Activated CD4-positive, alpha-beta T cell treated with anti-CD3 and anti-CD28 coated beads for 36 hours (primary cell): ENCODE measurements at regions not wholly inside any gene's neighbourhood (a gene's known extent, or its start where the extent isn't known, plus 50 kb on each side); places are given as distances from the start of the nearest gene placed in this dataset.

ENCODE experiments used
- ATAC-seq: fragments of 200-7000 bp; cut with Tn5 transposase; one replicate; pipeline ENCODE4 v1.10.0; 2021; ENCODE audit warnings: mild to moderate bottlenecking, moderate library complexity
- CTCF ChIA-PET: fragments of 350-600 bp; sonication (Branson Sonifier 250); formaldehyde crosslinking; loops from one replicate; lab custom pipeline; 2021; ENCODE audit warnings: antibody characterized with exemption; lab: Charles Lee
- POLR2A ChIA-PET: fragments of 350-600 bp; sonication (Branson Sonifier 250); formaldehyde crosslinking; loops from one replicate; lab custom pipeline; 2021; ENCODE audit warnings: antibody characterized with exemption, inconsistent platforms; lab: Charles Lee
- DNase-seq: peaks from one replicate; pipeline ENCODE4 v3.0.0-alpha.2; 2020
- H3K27ac Mint-ChIP-seq: one replicate; pipeline ENCODE4 v1.8.0; 2021; ENCODE audit warnings: mixed read lengths
- H3K27me3 Mint-ChIP-seq: one replicate; pipeline ENCODE4 v1.8.0; 2021; ENCODE audit warnings: mixed read lengths
- H3K36me3 Mint-ChIP-seq: one replicate; pipeline ENCODE4 v1.8.0; 2021; ENCODE audit warnings: low read depth, mixed read lengths
- H3K4me1 Mint-ChIP-seq: one replicate; pipeline ENCODE4 v1.8.0; 2021; ENCODE audit warnings: mixed read lengths
- H3K4me3 Mint-ChIP-seq: one replicate; pipeline ENCODE4 v1.8.0; 2021; ENCODE audit warnings: mild to moderate bottlenecking, moderate library complexity, mixed read lengths
- H3K9me3 Mint-ChIP-seq: one replicate; pipeline ENCODE4 v1.8.0; 2021; ENCODE audit warnings: low read depth, mixed read lengths
- intact Hi-C, 2 experiments: fragments of 100-400 bp; cut with DNase I in 1 of 2; cut with micrococcal nuclease in 1 of 2; formaldehyde crosslinking; loops; one replicate each; pipeline versions ENCODE4 v1.14.2 to v1.15.1; 2022 to 2024; cut with DNase I, micrococcal nuclease

- H3K36me3 Mint-ChIP-seq = no peaks in the 10 kb centered on the region
- DNase-seq (no peak), ATAC-seq (no peak)
- no peaks in the 10 kb centered on the region for H3K9me3 Mint-ChIP-seq
- no peaks in the 10 kb centered on the region for H3K27me3 Mint-ChIP-seq
- no peak overlapping the region for H3K27ac Mint-ChIP-seq
- H3K4me3 Mint-ChIP-seq = no peak overlapping the region
- no peaks in the 10 kb centered on the region for H3K4me1 Mint-ChIP-seq
- intact Hi-C loops = no loop called here
- CTCF ChIA-PET = interaction anchor here (0.5 kb wide), 1 partner anchor 73 kb away, joined by 3 read pairs; no protein-coding TSS in a partner anchor
- POLR2A ChIA-PET = interaction anchor here (0.6 kb wide), 1 partner anchor 10 kb away, joined by 3 read pairs; no protein-coding TSS in a partner anchor
Observed at GRCh38 chr6:43874814-43875590, 105.0 kb downstream of the VEGFA start.

GRCh38 chr6:43873806-43874714 lies 104.0 kb downstream of the VEGFA start:
- Mint-ChIP-seq H3K4me1 (no peaks in the 10 kb centered on the region), H3K36me3 (no peaks in the 10 kb centered on the region), H3K4me3 (no peak overlapping the region), H3K27ac (no peak overlapping the region), H3K9me3 (no peaks in the 10 kb centered on the region), H3K27me3 (no peaks in the 10 kb centered on the region)
- intact Hi-C loops = no loop called here
- ChIA-PET POLR2A (no interaction called here), CTCF (interaction anchor here (0.6 kb wide), 1 partner anchor 8 kb away, joined by 3 read pairs; no protein-coding TSS in a partner anchor)
- DNase-seq (no peak), ATAC-seq (no peak)

- ChIA-PET POLR2A (no interaction called here), CTCF (no interaction called here)
- intact Hi-C loops = no loop called here
- ATAC-seq = no peak
- H3K36me3 Mint-ChIP-seq = no peaks in the 10 kb centered on the region
- H3K27ac Mint-ChIP-seq = no peak overlapping the region
- H3K27me3 Mint-ChIP-seq = no peaks in the 10 kb centered on the region
- H3K4me1 Mint-ChIP-seq = no peaks in the 10 kb centered on the region
- no peak overlapping the region for H3K4me3 Mint-ChIP-seq
- no peak for DNase-seq
- no peaks in the 10 kb centered on the region for H3K9me3 Mint-ChIP-seq
Observed at GRCh38 chr6:43871933-43872332, 101.9 kb downstream of the VEGFA start.

GRCh38 chr6:43871284-43871683 lies 101.3 kb downstream of the VEGFA start:
- H3K27ac Mint-ChIP-seq = no peak overlapping the region
- ChIA-PET CTCF (no interaction called here), POLR2A (no interaction called here)
- no peak overlapping the region for H3K4me3 Mint-ChIP-seq
- ATAC-seq = no peak
- intact Hi-C loops = no loop called here
- H3K36me3 Mint-ChIP-seq = no peaks in the 10 kb centered on the region
- H3K4me1 Mint-ChIP-seq = no peaks in the 10 kb centered on the region
- H3K9me3 Mint-ChIP-seq = no peaks in the 10 kb centered on the region
- DNase-seq = no peak
- no peaks in the 10 kb centered on the region for H3K27me3 Mint-ChIP-seq

- H3K27ac Mint-ChIP-seq = no peak overlapping the region
- H3K9me3 Mint-ChIP-seq = no peaks in the 10 kb centered on the region
- ATAC-seq (no peak), DNase-seq (no peak)
- POLR2A ChIA-PET = no interaction called here
- no peaks in the 10 kb centered on the region for H3K27me3 Mint-ChIP-seq
- CTCF ChIA-PET = no interaction called here
- intact Hi-C loops = no loop called here
- H3K4me3 Mint-ChIP-seq = no peak overlapping the region
- no peaks in the 10 kb centered on the region for H3K4me1 Mint-ChIP-seq
- H3K36me3 Mint-ChIP-seq = no peaks in the 10 kb centered on the region
Observed at GRCh38 chr6:43870660-43871061, 100.7 kb downstream of the VEGFA start.

GRCh38 chr6:43869792-43870659 lies 100.0 kb downstream of the VEGFA start:
- Mint-ChIP-seq H3K4me3 (no peak overlapping the region), H3K4me1 (no peaks in the 10 kb centered on the region), H3K27me3 (no peaks in the 10 kb centered on the region), H3K9me3 (no peaks in the 10 kb centered on the region), H3K27ac (no peak overlapping the region), H3K36me3 (no peaks in the 10 kb centered on the region)
- intact Hi-C loops = no loop called here
- ATAC-seq = no peak
- POLR2A ChIA-PET = no interaction called here
- DNase-seq = no peak
- CTCF ChIA-PET = interaction anchor here (0.7 to 1.0 kb wide), 3 partner anchors 14 to 288 kb away, joined by 3 read pairs; no protein-coding TSS in a partner anchor

- Mint-ChIP-seq H3K27me3 (peaks cover 2% of the 10 kb centered on the region), H3K9me3 (no peaks in the 10 kb centered on the region), H3K27ac (no peak overlapping the region), H3K36me3 (no peaks in the 10 kb centered on the region), H3K4me1 (no peaks in the 10 kb centered on the region), H3K4me3 (no peak overlapping the region)
- ChIA-PET CTCF (interaction anchor here (0.7 to 1.0 kb wide), 2 partner anchors 13 to 67 kb away, joined by 3 read pairs; no protein-coding TSS in a partner anchor), POLR2A (no interaction called here)
- intact Hi-C loops = no loop called here
- ATAC-seq = no peak
- DNase-seq = no peak
Observed at GRCh38 chr6:43869079-43869710, 99.2 kb downstream of the VEGFA start.

GRCh38 chr6:43868467-43868866 lies 98.5 kb downstream of the VEGFA start:
- CTCF ChIA-PET = interaction anchor here (0.9 kb wide), 1 partner anchor 217 kb away, joined by 3 read pairs; no protein-coding TSS in a partner anchor
- no peak for DNase-seq
- Mint-ChIP-seq H3K27ac (no peak overlapping the region), H3K4me3 (no peak overlapping the region), H3K27me3 (peaks cover 2% of the 10 kb centered on the region), H3K4me1 (no peaks in the 10 kb centered on the region), H3K9me3 (no peaks in the 10 kb centered on the region), H3K36me3 (no peaks in the 10 kb centered on the region)
- ATAC-seq = no peak
- POLR2A ChIA-PET = no interaction called here
- intact Hi-C loops = no loop called here

- Mint-ChIP-seq H3K9me3 (no peaks in the 10 kb centered on the region), H3K27me3 (peaks cover 2% of the 10 kb centered on the region), H3K36me3 (no peaks in the 10 kb centered on the region), H3K4me3 (no peak overlapping the region), H3K4me1 (no peaks in the 10 kb centered on the region), H3K27ac (no peak overlapping the region)
- intact Hi-C loops = no loop called here
- ChIA-PET CTCF (interaction anchor here (0.9 kb wide), 1 partner anchor 217 kb away, joined by 3 read pairs; no protein-coding TSS in a partner anchor), POLR2A (no interaction called here)
- no peak for DNase-seq
- ATAC-seq = no peak
Observed at GRCh38 chr6:43867996-43868395, 98.0 kb downstream of the VEGFA start.

- no peaks in the 10 kb centered on the region for H3K36me3 Mint-ChIP-seq
- CTCF ChIA-PET = no interaction called here
- H3K27me3 Mint-ChIP-seq = peaks cover 2% of the 10 kb centered on the region
- no peak for DNase-seq
- H3K9me3 Mint-ChIP-seq = no peaks in the 10 kb centered on the region
- H3K4me1 Mint-ChIP-seq = no peaks in the 10 kb centered on the region
- intact Hi-C loops = no loop called here
- POLR2A ChIA-PET = no interaction called here
- no peak for ATAC-seq
- H3K27ac Mint-ChIP-seq = no peak overlapping the region
- H3K4me3 Mint-ChIP-seq = no peak overlapping the region
Observed at GRCh38 chr6:43867246-43867645, 97.2 kb downstream of the VEGFA start.
